Gastrocnemius medialis (tissue), 4 donors: ENCODE measurements at regions not wholly inside any gene's neighbourhood (a gene's known extent, or its start where the extent isn't known, plus 50 kb on each side); places are given as distances from the start of the nearest gene placed in this dataset.

ENCODE experiments used
- ATAC-seq, 2 donors: fragments of 150-250 bp; one replicate each; pipeline ENCODE4 v1.9.1; 2016
- DNase-seq, 2 donors: peaks; one replicate each; pipeline ENCODE4 v3.0.0-alpha.2; 2019
- H3K27ac ChIP-seq, 4 donors: fragments of 200-600 bp; sonication (generic); 1 replicate in 1 of 4; 2 replicates in 3 of 4; pipeline ENCODE4 v1.5.1; 2016 to 2018; ENCODE audit warnings: mild to moderate bottlenecking in 2 of 4, moderate library complexity in 1 of 4
- H3K27me3 ChIP-seq, 3 donors: fragments of 200-600 bp; sonication (generic) in 2 of 3; 1 replicate in 1 of 3; 2 replicates in 2 of 3; pipeline versions ENCODE4 v1.5.1 to v1.6.0; 2016 to 2019; ENCODE audit warnings: mild to moderate bottlenecking in 1 of 3, moderate library complexity in 1 of 3
- H3K36me3 ChIP-seq, 2 donors: fragments of 200-600 bp; sonication (generic) in 1 of 2; one replicate each; pipeline ENCODE4 v1.5.1; 2017 to 2018
- H3K4me1 ChIP-seq, 2 donors: fragments of 200-600 bp; sonication (generic) in 1 of 2; one replicate each; pipeline ENCODE4 v1.5.1; 2016 to 2017; ENCODE audit warnings: mild to moderate bottlenecking in 2 of 2
- H3K4me3 ChIP-seq, 4 donors: fragments of 200-600 bp; sonication (generic) in 3 of 4; 1 replicate in 1 of 4; 2 replicates in 3 of 4; pipeline ENCODE4 v1.5.1; 2016 to 2019; ENCODE audit warnings: mild to moderate bottlenecking in 2 of 4
- H3K9me3 ChIP-seq, 3 donors: fragments of 200-600 bp; sonication (generic) in 2 of 3; 1 replicate in 1 of 3; 2 replicates in 2 of 3; pipeline ENCODE4 v1.5.1; 2016 to 2019
- POLR2A ChIP-seq, 2 donors: fragments of 450-650 bp; IDR thresholded peaks; one replicate each; pipeline ENCODE4 v1.6.1; 2017; ENCODE audit warnings: antibody characterized with exemption in 2 of 2, mild to moderate bottlenecking in 2 of 2, moderate library complexity in 2 of 2
- in situ Hi-C, 4 donors: fragments of 200-750 bp; cut with MboI; loops; one replicate each; pipeline versions ENCODE4 v1.15.0 to v1.8.0; 2017; ENCODE audit warnings: low sequenced_read_pairs in 4 of 4
- intact Hi-C: fragments of 100-400 bp; cut with DNase I; formaldehyde crosslinking; loops from one replicate; pipeline ENCODE4 v1.15.1; 2023; ENCODE audit warnings: low total_unique reads
- TF ChIP-seq, protein P1 (sequence below), 5 experiments: fragments of 450-650 bp in 3 of 5; fragments of 200-600 bp in 2 of 5; sonication (generic) in 2 of 5; IDR thresholded peaks in 4 of 5; conservative IDR thresholded peaks in 1 of 5; 1 replicate in 4 of 5; 2 replicates in 1 of 5; pipeline ENCODE4 v1.5.1; 2016 to 2019; ENCODE audit warnings: antibody characterized with exemption in 5 of 5, mild to moderate bottlenecking in 3 of 5, moderate library complexity in 3 of 5

DNA sequence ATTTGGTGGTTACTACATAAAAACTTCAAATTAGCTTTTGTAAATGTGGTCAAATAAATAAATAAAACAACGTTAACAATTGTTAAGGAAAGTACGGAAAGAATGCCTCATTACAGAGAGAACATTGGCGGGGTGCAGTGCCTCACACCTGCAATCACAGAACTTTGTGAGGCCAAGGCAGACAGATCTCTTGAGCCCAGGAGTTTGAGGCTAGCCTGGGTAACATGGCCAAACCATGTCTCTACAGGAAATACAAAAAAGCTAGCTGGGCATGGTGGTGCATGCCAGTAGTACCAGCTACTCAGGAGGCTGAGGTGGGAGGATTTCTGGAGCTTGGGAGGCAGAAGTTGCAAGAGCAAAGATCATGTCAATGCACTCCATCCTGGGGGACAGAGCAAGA lies 59.4 kb upstream of the VPREB1 start:
- no peak for TF ChIP-seq POLR2A (IDR thresholded peaks at IDR 0.05)
- TF ChIP-seq, protein P1, sequence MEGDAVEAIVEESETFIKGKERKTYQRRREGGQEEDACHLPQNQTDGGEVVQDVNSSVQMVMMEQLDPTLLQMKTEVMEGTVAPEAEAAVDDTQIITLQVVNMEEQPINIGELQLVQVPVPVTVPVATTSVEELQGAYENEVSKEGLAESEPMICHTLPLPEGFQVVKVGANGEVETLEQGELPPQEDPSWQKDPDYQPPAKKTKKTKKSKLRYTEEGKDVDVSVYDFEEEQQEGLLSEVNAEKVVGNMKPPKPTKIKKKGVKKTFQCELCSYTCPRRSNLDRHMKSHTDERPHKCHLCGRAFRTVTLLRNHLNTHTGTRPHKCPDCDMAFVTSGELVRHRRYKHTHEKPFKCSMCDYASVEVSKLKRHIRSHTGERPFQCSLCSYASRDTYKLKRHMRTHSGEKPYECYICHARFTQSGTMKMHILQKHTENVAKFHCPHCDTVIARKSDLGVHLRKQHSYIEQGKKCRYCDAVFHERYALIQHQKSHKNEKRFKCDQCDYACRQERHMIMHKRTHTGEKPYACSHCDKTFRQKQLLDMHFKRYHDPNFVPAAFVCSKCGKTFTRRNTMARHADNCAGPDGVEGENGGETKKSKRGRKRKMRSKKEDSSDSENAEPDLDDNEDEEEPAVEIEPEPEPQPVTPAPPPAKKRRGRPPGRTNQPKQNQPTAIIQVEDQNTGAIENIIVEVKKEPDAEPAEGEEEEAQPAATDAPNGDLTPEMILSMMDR (IDR thresholded peaks at IDR 0.05 in 4 of 5, conservative IDR thresholded peaks at IDR 0.05 in 1 of 5) = no peak
- intact Hi-C loops = no loop called here
- H3K36me3 ChIP-seq = no peaks in the 10 kb centered on the region

DNA sequence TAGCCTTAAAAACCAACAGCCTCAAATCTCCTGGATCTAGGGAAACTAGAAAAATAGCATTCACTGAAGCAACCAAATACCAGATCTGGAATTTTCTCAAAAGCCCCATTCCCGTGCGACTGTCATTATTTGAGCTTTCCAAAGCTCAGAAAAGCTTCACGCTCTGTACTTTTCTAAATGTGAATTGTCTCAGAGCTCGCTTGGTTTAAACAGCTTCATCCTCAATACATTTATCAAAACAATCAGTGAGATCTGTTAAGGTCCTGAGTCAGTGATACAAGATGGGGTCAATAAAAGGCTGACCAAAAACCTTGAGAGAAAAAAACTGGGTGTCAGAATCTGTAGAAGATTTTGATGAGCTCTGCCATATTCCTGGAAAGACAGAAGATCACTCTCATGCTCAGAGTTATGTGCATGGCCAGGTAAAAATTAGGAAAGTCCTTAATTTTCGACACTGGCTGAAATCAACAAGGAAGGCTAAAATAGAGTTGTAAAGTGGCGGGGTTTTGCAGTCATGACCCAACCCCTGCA lies 60.2 kb upstream of the VPREB1 start:
- Histone ChIP-seq H3K4me3 (no peak overlapping the region), H3K4me1 (no peaks in the 10 kb centered on the region), H3K36me3 (no peaks in the 10 kb centered on the region), H3K27ac (no peak overlapping the region), H3K9me3 (no peaks in the 10 kb centered on the region), H3K27me3 (peaks cover 0 to 16% (median 7%) of the 10 kb centered on the region in 3 donors)
- TF ChIP-seq POLR2A (IDR thresholded peaks at IDR 0.05) = no peak
- TF ChIP-seq, protein P1 (IDR thresholded peaks at IDR 0.05 in 4 of 5, conservative IDR thresholded peaks at IDR 0.05 in 1 of 5) = no peak
- ATAC-seq (no peak), DNase-seq (no peak)
- in situ Hi-C loops = no loop called here
- intact Hi-C loops = no loop called here

More for the DNA sequence above, 59.4 kb upstream of the VPREB1 start:
- in situ Hi-C loops = no loop called here
- Histone ChIP-seq H3K9me3 (no peaks in the 10 kb centered on the region), H3K4me3 (no peak overlapping the region), H3K4me1 (no peaks in the 10 kb centered on the region), H3K27me3 (peaks cover 0 to 16% (median 7%) of the 10 kb centered on the region in 3 donors), H3K27ac (no peak overlapping the region)
- ATAC-seq (no peak), DNase-seq (no peak)

DNA sequence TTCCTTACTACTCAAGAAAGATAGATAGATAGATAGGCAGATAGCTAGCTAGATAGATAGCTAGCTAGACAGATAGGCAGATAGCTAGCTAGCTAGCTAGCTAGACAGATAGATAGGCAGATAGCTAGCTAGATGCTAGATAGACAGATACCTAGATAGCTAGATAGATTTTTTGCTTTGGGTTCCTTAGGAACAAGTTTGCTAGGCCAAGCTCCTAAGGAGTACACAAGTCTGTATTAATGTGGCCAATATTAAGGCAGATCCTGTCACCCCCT lies 61.7 kb upstream of the VPREB1 start:
- peaks cover 0 to 19% (median 7%) of the 10 kb centered on the region in 3 donors for H3K27me3 ChIP-seq
- intact Hi-C loops = no loop called here

DNA sequence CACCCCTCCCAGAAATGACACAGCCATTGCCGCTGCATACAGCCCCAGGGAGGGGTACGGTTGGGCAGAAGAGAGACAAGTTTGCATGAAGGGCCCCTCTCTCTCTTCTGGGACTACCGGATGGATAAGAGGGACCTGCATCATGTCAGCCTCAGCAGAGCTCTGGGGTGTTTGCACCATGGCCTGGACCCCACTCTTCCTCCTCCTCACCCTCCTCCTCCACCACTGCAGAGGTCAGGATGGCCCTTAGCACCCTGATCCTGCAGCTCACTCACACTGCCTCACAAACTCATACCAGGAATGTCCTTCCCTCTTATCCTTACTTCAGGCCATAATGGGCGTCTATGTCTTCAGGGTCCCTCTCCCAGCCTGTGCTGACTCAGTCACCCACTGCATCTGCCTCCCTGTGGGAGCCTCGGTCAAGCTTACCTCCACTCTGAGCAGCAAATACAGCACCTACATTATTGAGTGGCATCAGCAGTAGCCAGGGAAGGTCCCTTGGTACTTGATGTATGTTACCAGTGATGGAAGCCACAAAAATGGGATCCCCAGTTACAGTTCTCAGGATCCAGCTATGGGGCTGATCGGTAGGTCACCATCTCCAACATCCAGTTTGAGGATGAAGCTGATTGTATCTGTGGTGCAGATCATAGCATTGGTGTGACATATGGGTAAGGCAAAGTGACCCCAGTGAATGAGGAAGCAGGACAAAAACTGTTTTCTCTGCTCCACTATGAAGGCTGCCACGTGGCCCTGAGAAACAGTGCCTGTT lies 62.2 kb upstream of the VPREB1 start:
- Histone ChIP-seq H3K27ac (no peak overlapping the region), H3K9me3 (no peaks in the 10 kb centered on the region), H3K4me3 (no peak overlapping the region), H3K4me1 (no peaks in the 10 kb centered on the region), H3K36me3 (no peaks in the 10 kb centered on the region), H3K27me3 (peaks cover 0 to 19% (median 7%) of the 10 kb centered on the region in 3 donors)
- in situ Hi-C loops (no loop called here), intact Hi-C loops (no loop called here)
- no peak for TF ChIP-seq POLR2A (IDR thresholded peaks at IDR 0.05)
- TF ChIP-seq, protein P1 (IDR thresholded peaks at IDR 0.05 in 4 of 5, conservative IDR thresholded peaks at IDR 0.05 in 1 of 5) = no peak
- ATAC-seq = no peak
- no peak for DNase-seq

More for the DNA sequence above, 61.7 kb upstream of the VPREB1 start:
- no peak for DNase-seq
- no peaks in the 10 kb centered on the region for H3K36me3 ChIP-seq
- H3K4me1 ChIP-seq = no peaks in the 10 kb centered on the region
- in situ Hi-C loops = no loop called here
- no peak overlapping the region for H3K27ac ChIP-seq
- no peak overlapping the region for H3K4me3 ChIP-seq
- H3K9me3 ChIP-seq = no peaks in the 10 kb centered on the region
- TF ChIP-seq, protein P1 (IDR thresholded peaks at IDR 0.05 in 4 of 5, conservative IDR thresholded peaks at IDR 0.05 in 1 of 5) = no peak
- no peak for TF ChIP-seq POLR2A (IDR thresholded peaks at IDR 0.05)
- no peak for ATAC-seq
